ENCODE measurements at regions not wholly inside any gene's neighbourhood (a gene's known extent, or its start where the extent isn't known, plus 50 kb on each side); places are given as distances from the start of the nearest gene placed in this dataset.

GRCh38 chr7:16318463-16318862 is 102.9 kb downstream of the CRPPA start:
- TF ChIP-seq, protein P1, sequence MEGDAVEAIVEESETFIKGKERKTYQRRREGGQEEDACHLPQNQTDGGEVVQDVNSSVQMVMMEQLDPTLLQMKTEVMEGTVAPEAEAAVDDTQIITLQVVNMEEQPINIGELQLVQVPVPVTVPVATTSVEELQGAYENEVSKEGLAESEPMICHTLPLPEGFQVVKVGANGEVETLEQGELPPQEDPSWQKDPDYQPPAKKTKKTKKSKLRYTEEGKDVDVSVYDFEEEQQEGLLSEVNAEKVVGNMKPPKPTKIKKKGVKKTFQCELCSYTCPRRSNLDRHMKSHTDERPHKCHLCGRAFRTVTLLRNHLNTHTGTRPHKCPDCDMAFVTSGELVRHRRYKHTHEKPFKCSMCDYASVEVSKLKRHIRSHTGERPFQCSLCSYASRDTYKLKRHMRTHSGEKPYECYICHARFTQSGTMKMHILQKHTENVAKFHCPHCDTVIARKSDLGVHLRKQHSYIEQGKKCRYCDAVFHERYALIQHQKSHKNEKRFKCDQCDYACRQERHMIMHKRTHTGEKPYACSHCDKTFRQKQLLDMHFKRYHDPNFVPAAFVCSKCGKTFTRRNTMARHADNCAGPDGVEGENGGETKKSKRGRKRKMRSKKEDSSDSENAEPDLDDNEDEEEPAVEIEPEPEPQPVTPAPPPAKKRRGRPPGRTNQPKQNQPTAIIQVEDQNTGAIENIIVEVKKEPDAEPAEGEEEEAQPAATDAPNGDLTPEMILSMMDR (conservative IDR thresholded peaks at IDR 0.05; ENCODE audit: low read depth, low read length): no peak
- no peak for TF ChIP-seq EZH2 (IDR thresholded peaks at IDR 0.05; ENCODE audit: borderline replicate concordance, low read depth, low read length, poor library complexity, severe bottlenecking)

All from A673 (cell line).